NCI-H2171 treated with DMSO at 0.1 percent for 48 hours (cell line): ENCODE measurements at regions not wholly inside any gene's neighbourhood (a gene's known extent, or its start where the extent isn't known, plus 50 kb on each side); places are given as distances from the start of the nearest gene placed in this dataset.

Experiments used
- DNase-seq: peaks from one replicate; lab custom pipeline; 2025; lab: John Stamatoyannopoulos, UW

GRCh38 chr21:15151385-15152103 is 86.7 kb upstream of the NRIP1 start:
- no peak for DNase-seq

GRCh38 chr21:15152591-15152990 is 87.8 kb upstream of the NRIP1 start:
- no peak for DNase-seq

- DNase-seq = no peak
Observed at GRCh38 chr21:15159382-15160020, 94.7 kb upstream of the NRIP1 start.

- DNase-seq = no peak
Observed at GRCh38 chr21:15160136-15160535, 95.3 kb upstream of the NRIP1 start.

- DNase-seq = no peak
Observed at GRCh38 chr21:15162921-15163320, 98.1 kb upstream of the NRIP1 start.

GRCh38 chr21:15164273-15164672 is 99.5 kb upstream of the NRIP1 start:
- no peak for DNase-seq

GRCh38 chr21:15164678-15165303 is 100.0 kb upstream of the NRIP1 start:
- DNase-seq = no peak

- no peak for DNase-seq
Observed at GRCh38 chr21:15170614-15171013, 105.8 kb upstream of the NRIP1 start.

GRCh38 chr21:15171546-15171945 is 106.7 kb upstream of the NRIP1 start:
- DNase-seq = no peak

- DNase-seq = no peak
Observed at GRCh38 chr21:15172963-15173362, 108.2 kb upstream of the NRIP1 start.

GRCh38 chr21:15174923-15175322 is 110.1 kb upstream of the NRIP1 start:
- DNase-seq = no peak

- DNase-seq = no peak
Observed at GRCh38 chr21:15182731-15183130, 117.9 kb upstream of the NRIP1 start.

GRCh38 chr21:15183813-15184257 is 119.0 kb upstream of the NRIP1 start:
- DNase-seq = no peak

GRCh38 chr21:15190412-15190811 is 125.6 kb upstream of the NRIP1 start:
- no peak for DNase-seq

GRCh38 chr21:15190837-15191236 is 126.0 kb upstream of the NRIP1 start:
- no peak for DNase-seq

GRCh38 chr21:15191342-15191741 is 126.5 kb upstream of the NRIP1 start:
- no peak for DNase-seq

GRCh38 chr21:15192243-15192642 is 127.4 kb upstream of the NRIP1 start:
- no peak for DNase-seq

- DNase-seq = no peak
Observed at GRCh38 chr21:15193937-15194336, 129.1 kb upstream of the NRIP1 start.

- no peak for DNase-seq
Observed at GRCh38 chr21:15195104-15195503, 130.3 kb upstream of the NRIP1 start.

- DNase-seq = no peak
Observed at GRCh38 chr21:15195768-15196167, 131.0 kb upstream of the NRIP1 start.

- DNase-seq = no peak
Observed at GRCh38 chr21:15197696-15198095, 132.9 kb upstream of the NRIP1 start.

GRCh38 chr21:15199414-15200383 is 134.9 kb upstream of the NRIP1 start:
- DNase-seq = no peak
